ENCODE measurements at regions not wholly inside any gene's neighbourhood (a gene's known extent, or its start where the extent isn't known, plus 50 kb on each side); places are given as distances from the start of the nearest gene placed in this dataset.

- TF ChIP-seq CEBPB (IDR thresholded peaks at IDR 0.05; ENCODE audit: low read depth, low read length) (no peak), CTCF (conservative IDR thresholded peaks at IDR 0.05; ENCODE audit: low read depth, low read length) (no peak), RCOR1 (IDR thresholded peaks at IDR 0.05; ENCODE audit: insufficient replicate concordance, low read length) (no peak), POLR2A (IDR thresholded peaks at IDR 0.05; ENCODE audit: low read depth, low read length) (no peak), MAZ (IDR thresholded peaks at IDR 0.05; ENCODE audit: borderline replicate concordance, low read depth, low read length) (no peak)
Measured at GRCh38 chr15:99906311-99906710, 173.1 kb upstream of the LYSMD4 start.
